Stimulated activated naive CD8-positive, alpha-beta T cell treated with anti-CD3 and anti-CD28 coated beads, Interleukin-15, amount 100 ng/mL, for 72 hours (primary cell): ENCODE measurements at regions not wholly inside any gene's neighbourhood (a gene's known extent, or its start where the extent isn't known, plus 50 kb on each side); places are given as distances from the start of the nearest gene placed in this dataset.

Source experiments
- ATAC-seq: fragments of 150-1000 bp; cut with Tn5 transposase; 2 replicates; pipeline ENCODE4 v1.10.0; 2021; ENCODE audit warnings: mild to moderate bottlenecking, moderate library complexity
- DNase-seq, 2 donors: peaks; one replicate each; pipeline ENCODE4 v3.0.0; 2021 to 2022
- H3K27ac Mint-ChIP-seq, 2 donors: one replicate each; pipeline ENCODE4 v1.8.0; 2022; ENCODE audit warnings: mild to moderate bottlenecking in 2 of 2, mixed read lengths in 2 of 2, moderate library complexity in 2 of 2
- H3K27me3 Mint-ChIP-seq: one replicate; pipeline ENCODE4 v1.8.0; 2022; ENCODE audit warnings: mixed read lengths
- H3K4me1 Mint-ChIP-seq: one replicate; pipeline ENCODE4 v1.8.0; 2022; ENCODE audit warnings: mild to moderate bottlenecking, mixed read lengths
- H3K4me3 Mint-ChIP-seq, 2 donors: one replicate each; pipeline ENCODE4 v1.8.0; 2022; ENCODE audit warnings: mild to moderate bottlenecking in 2 of 2, mixed read lengths in 2 of 2, moderate library complexity in 1 of 2
- H3K9me3 Mint-ChIP-seq, 2 donors: one replicate each; pipeline ENCODE4 v1.8.0; 2022; ENCODE audit warnings: mixed read lengths in 2 of 2

DNA sequence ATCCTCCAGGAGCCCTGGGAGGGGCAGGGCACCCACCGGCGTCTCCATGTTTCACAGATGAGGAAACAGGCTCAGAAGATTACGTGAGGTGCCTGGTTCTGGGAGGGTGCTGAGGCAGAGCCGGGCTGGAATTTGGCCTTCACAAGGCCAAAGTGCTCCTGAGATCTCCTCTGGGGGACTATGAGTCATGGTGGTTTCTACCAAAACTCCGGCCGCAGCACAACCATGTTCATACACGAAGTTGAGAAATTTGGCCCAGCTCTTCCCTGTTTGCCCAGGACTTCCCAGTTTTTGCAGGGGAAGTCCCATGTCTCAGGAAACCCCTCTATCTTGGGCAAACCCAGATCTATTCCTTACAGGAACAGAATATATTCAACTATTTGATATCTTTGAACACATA is 172.9 kb upstream of the CDYL start:
- H3K4me1 Mint-ChIP-seq, result peaks cover 7% of the 10 kb centered on the region
- H3K27me3 Mint-ChIP-seq, result peaks cover 29% of the 10 kb centered on the region
- H3K4me3 Mint-ChIP-seq, result no peak overlapping the region
- ATAC-seq (no peak), DNase-seq (no peak)
- no peak overlapping the region for H3K27ac Mint-ChIP-seq
- H3K9me3 Mint-ChIP-seq, result no peaks in the 10 kb centered on the region

GRCh38 chr6:4599924-4600323 is 176.3 kb upstream of the CDYL start:
- Mint-ChIP-seq H3K4me1 (no peaks in the 10 kb centered on the region), H3K27ac (no peak overlapping the region), H3K4me3 (no peak overlapping the region), H3K9me3 (peaks cover 0 to 4% of the 10 kb centered on the region in 2 donors), H3K27me3 (peaks cover 24% of the 10 kb centered on the region)
- DNase-seq (no peak), ATAC-seq (no peak)

GRCh38 chr6:4598384-4598995 is 177.7 kb upstream of the CDYL start:
- H3K9me3 Mint-ChIP-seq, result peaks cover 0 to 4% of the 10 kb centered on the region in 2 donors
- H3K4me3 Mint-ChIP-seq, result no peak overlapping the region
- ATAC-seq, result no peak
- H3K27ac Mint-ChIP-seq, result no peak overlapping the region
- peaks cover 16% of the 10 kb centered on the region for H3K27me3 Mint-ChIP-seq
- H3K4me1 Mint-ChIP-seq, result peaks cover 9% of the 10 kb centered on the region
- no peak for DNase-seq

DNA sequence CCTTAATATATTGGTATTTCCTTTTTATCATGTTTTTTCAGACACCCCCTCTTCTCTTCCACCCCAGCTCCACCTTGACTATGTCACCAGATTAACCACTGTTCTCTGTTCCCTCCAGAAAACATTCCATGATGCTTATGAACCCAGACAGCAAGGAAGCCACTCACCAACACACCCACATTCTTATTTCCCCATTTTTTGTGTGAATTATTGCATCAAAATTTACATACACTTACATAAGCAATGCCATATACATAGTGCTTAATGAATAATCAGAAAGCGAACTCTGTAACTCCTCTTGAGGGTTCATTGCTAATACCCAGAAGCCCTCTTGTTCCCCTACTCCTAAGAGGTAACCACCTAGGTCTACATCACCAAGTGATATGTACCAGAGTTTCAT is 182.3 kb upstream of the CDYL start:
- Mint-ChIP-seq H3K4me1 (peaks cover 9% of the 10 kb centered on the region), H3K27me3 (peaks cover 20% of the 10 kb centered on the region), H3K9me3 (peaks cover 4 to 9% of the 10 kb centered on the region in 2 donors), H3K4me3 (no peak overlapping the region), H3K27ac (no peak overlapping the region)
- DNase-seq (no peak), ATAC-seq (peak; percentile 85)

DNA sequence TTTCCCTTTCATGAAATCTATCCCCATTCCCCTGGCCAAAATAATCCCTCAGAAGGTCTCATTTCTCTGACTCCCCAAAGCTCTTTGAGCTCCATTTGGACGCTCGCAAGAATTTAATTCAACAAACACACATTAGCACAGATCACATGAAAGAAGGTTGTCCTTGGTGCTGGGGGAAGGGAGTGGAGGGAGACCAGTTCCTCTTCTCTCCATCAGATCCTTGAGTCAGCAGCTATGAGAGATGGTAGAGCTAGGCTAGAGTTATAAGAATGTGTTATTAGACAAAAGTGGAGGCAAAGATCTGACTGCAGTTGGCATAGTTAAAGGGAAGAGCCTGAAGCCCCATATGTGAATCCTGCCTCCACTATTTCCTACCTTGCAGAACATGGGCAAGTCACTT is 184.2 kb upstream of the CDYL start:
- Mint-ChIP-seq H3K9me3 (peaks cover 4 to 9% of the 10 kb centered on the region in 2 donors), H3K4me1 (peaks cover 9% of the 10 kb centered on the region), H3K27me3 (peaks cover 13% of the 10 kb centered on the region), H3K4me3 (no peak overlapping the region), H3K27ac (no peak overlapping the region)
- ATAC-seq (no peak), DNase-seq (no peak)

- DNase-seq (no peak), ATAC-seq (no peak)
- Mint-ChIP-seq H3K4me1 (peaks cover 9% of the 10 kb centered on the region), H3K4me3 (no peak overlapping the region), H3K27ac (no peak overlapping the region), H3K9me3 (peaks cover 3 to 9% of the 10 kb centered on the region in 2 donors), H3K27me3 (peaks cover 13% of the 10 kb centered on the region)
Observed at GRCh38 chr6:4591218-4591617, 185.0 kb upstream of the CDYL start.

DNA sequence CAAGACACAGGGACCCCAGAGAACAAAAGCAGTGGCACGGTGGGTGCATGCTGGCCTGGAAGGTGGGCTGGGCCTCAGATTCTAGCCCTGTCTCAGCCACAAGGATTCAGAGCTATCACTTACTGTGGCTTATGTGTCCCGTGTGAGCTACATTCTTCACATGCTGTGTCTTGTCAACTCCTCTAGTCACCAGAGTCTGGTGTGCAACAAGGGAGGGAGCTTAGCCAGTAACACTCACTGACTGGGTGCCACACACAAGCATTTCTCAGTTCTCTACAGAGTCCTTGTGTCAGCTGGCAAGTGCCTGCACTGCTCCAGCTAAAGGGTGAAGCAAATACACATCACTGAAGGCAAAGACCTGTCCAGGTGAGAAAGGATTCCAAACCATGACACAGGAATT is 186.9 kb upstream of the CDYL start:
- H3K4me1 Mint-ChIP-seq, result peaks cover 8% of the 10 kb centered on the region
- ATAC-seq (no peak), DNase-seq (no peak)
- H3K27me3 Mint-ChIP-seq, result peaks cover 13% of the 10 kb centered on the region
- H3K9me3 Mint-ChIP-seq, result peaks cover 0 to 9% of the 10 kb centered on the region in 2 donors
- H3K27ac Mint-ChIP-seq, result no peak overlapping the region
- H3K4me3 Mint-ChIP-seq, result no peak overlapping the region

DNA sequence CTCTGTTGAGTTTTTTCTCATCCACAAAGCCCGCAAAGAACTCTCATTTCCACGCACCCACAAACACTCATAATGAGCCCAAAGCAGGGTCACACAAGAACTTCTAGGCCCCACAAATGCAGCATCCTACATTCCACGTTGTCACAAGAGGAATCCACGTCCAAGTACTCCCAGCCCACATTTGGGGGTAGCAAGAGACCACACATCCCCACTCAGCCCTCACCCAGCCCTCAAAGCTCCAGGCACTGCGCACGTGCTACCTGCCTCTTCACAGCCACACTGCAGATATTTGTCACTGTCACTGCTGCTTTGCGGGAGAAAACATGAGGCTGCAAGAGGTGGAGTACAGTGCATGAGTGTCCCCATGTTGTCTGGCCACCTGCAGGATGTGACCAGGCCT is 187.6 kb upstream of the CDYL start:
- peaks cover 0 to 9% of the 10 kb centered on the region in 2 donors for H3K9me3 Mint-ChIP-seq
- ATAC-seq, result no peak
- H3K4me1 Mint-ChIP-seq, result peaks cover under 1% of the 10 kb centered on the region
- no peak overlapping the region for H3K4me3 Mint-ChIP-seq
- H3K27ac Mint-ChIP-seq, result peak overlapping the region in 1 of 2 donors; percentile 15
- peaks cover 13% of the 10 kb centered on the region for H3K27me3 Mint-ChIP-seq
- no peak for DNase-seq

- no peak for ATAC-seq
- Mint-ChIP-seq H3K27me3 (peaks cover 13% of the 10 kb centered on the region), H3K4me3 (no peak overlapping the region), H3K4me1 (no peaks in the 10 kb centered on the region), H3K9me3 (peaks cover 0 to 9% of the 10 kb centered on the region in 2 donors), H3K27ac (no peak overlapping the region)
- no peak for DNase-seq
Observed at GRCh38 chr6:4588163-4588562, 188.0 kb upstream of the CDYL start.

GRCh38 chr6:4587171-4587570 is 189.0 kb upstream of the CDYL start:
- DNase-seq, result no peak
- H3K9me3 Mint-ChIP-seq, result peaks cover 0 to 9% of the 10 kb centered on the region in 2 donors
- H3K4me1 Mint-ChIP-seq, result no peaks in the 10 kb centered on the region
- no peak overlapping the region for H3K27ac Mint-ChIP-seq
- H3K4me3 Mint-ChIP-seq, result no peak overlapping the region
- no peak for ATAC-seq
- H3K27me3 Mint-ChIP-seq, result peaks cover 12% of the 10 kb centered on the region

- no peak for DNase-seq
- Mint-ChIP-seq H3K4me3 (no peak overlapping the region), H3K27me3 (peaks cover 5% of the 10 kb centered on the region), H3K27ac (no peak overlapping the region), H3K9me3 (peaks cover 0 to 2% of the 10 kb centered on the region in 2 donors), H3K4me1 (no peaks in the 10 kb centered on the region)
- ATAC-seq, result no peak
Observed at GRCh38 chr6:4586469-4586859, 189.7 kb upstream of the CDYL start.

GRCh38 chr6:4585682-4586468 is 190.3 kb upstream of the CDYL start:
- no peak overlapping the region for H3K4me3 Mint-ChIP-seq
- H3K9me3 Mint-ChIP-seq, result no peaks in the 10 kb centered on the region
- no peak for ATAC-seq
- no peak for DNase-seq
- H3K27ac Mint-ChIP-seq, result no peak overlapping the region
- no peaks in the 10 kb centered on the region for H3K4me1 Mint-ChIP-seq
- no peaks in the 10 kb centered on the region for H3K27me3 Mint-ChIP-seq

- no peaks in the 10 kb centered on the region for H3K9me3 Mint-ChIP-seq
- H3K4me3 Mint-ChIP-seq, result no peak overlapping the region
- no peaks in the 10 kb centered on the region for H3K4me1 Mint-ChIP-seq
- ATAC-seq (no peak), DNase-seq (no peak)
- no peaks in the 10 kb centered on the region for H3K27me3 Mint-ChIP-seq
- peak overlapping the region in 1 of 2 donors; percentile 81 for H3K27ac Mint-ChIP-seq
Observed at GRCh38 chr6:4584801-4585200, 191.4 kb upstream of the CDYL start.

DNA sequence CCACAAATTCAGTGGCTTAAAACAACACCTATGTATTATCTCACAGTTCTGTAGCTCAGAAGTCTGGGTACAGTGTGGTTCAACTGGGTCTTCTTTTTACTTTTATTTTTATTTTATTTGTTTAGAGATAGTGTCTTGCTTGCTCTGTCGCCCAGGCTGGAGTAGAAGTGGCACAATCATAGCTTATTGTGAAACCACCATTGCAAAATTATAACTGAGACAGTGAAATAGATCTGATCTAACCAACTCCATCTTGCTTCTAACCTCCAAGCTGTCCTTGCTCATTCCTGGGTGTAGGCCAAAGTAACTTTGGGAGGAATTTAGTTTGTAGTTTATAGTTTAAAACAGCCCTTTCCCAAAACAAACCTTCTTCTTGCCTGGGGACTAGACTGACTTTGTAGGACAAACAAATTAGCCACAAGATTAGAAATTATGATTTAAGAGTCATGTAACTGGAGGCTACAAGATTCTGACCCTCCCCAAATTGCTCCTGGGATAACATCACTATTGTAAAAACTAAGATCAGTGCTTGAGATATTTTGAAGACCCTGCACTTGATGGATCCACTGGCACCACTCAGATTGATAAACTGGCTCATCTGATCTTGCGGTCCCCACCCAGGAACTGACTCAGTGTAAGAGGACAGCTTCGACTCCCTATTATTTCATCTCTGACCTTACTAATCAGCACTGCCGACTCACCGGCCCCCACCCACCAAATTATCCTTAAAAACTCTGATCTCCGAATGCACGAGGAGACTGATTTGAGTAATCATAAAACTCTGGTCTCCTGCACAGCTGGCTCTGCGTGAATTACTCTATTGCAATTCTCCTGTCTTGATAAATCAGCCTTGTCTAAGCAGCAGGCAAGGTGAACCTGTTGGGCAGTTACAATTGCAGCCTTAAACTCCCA is 193.4 kb upstream of the CDYL start:
- no peak overlapping the region for H3K4me3 Mint-ChIP-seq
- no peak overlapping the region for H3K27ac Mint-ChIP-seq
- DNase-seq, result no peak
- H3K4me1 Mint-ChIP-seq, result no peaks in the 10 kb centered on the region
- H3K9me3 Mint-ChIP-seq, result no peaks in the 10 kb centered on the region
- no peaks in the 10 kb centered on the region for H3K27me3 Mint-ChIP-seq
- no peak for ATAC-seq

DNA sequence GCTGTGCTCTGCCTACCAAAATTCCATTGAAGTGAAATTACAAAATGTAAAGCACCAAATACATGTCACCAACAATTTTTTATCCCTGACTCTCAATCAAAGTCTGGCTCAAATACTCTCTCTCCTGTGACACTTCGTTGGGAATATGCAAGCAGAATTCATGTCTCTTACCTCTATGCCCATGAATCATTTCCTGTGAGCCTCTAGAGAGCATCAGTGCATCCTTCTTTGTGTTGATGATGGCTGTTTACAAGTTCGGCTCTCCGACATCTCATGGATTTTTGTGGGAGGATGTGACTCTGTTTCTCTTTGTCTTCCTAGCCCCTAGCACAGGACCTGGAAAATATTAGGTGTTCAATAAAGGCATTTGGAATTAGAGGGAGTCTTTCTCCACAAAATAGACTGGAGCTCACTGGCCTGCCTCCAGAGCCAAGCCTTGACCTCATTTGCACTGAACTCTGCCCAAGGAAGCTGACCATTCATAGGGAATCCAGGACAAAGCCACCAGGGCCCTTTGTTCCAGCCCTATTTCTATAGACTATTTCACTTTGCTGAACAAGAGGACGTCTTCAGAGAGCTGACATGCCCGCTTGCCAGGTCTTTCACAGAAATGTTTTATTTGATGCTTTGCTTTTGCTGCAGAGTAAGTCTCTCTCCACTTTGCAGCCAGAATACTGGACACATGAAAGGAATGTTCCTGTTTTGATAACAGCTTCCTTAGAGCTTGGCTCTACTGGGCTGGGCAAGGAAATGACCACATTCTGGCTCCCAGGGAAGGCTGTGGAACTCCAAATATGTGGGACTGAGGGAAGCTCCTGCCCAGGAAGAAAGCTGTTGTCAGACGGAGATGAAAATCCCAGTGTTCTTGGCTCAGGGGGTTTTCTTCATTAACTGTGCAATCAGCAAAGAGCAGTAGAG is 194.5 kb upstream of the CDYL start:
- ATAC-seq (no peak), DNase-seq (no peak)
- Mint-ChIP-seq H3K4me3 (no peak overlapping the region), H3K9me3 (no peaks in the 10 kb centered on the region), H3K27ac (no peak overlapping the region), H3K27me3 (no peaks in the 10 kb centered on the region), H3K4me1 (no peaks in the 10 kb centered on the region)
